HG03175 (cell line): ENCODE measurements at regions not wholly inside any gene's neighbourhood (a gene's known extent, or its start where the extent isn't known, plus 50 kb on each side); places are given as distances from the start of the nearest gene placed in this dataset.
"Not testable (repeated sequence)": the region's sequence is repeated elsewhere in the genome, so short reads cannot be mapped to it uniquely, and the experiment has no call there.

Source experiments
- ATAC-seq: cut with Tn5 transposase; IDR thresholded peaks from one replicate; pipeline ENCODE4 v1.9.1; 2021; ENCODE audit warnings: mild to moderate bottlenecking, moderate library complexity; ENCODE audit not compliant: unreplicated experiment

- not testable (repeated sequence) for ATAC-seq
Observed at GRCh38 chr7:68254815-68255214, 1258.2 kb downstream of the TYW1 start.

GRCh38 chr7:68256295-68256694, 1259.7 kb downstream of the TYW1 start:
- ATAC-seq = no peak

GRCh38 chr7:68258609-68259008, 1262.0 kb downstream of the TYW1 start:
- ATAC-seq = no peak

GRCh38 chr7:68265258-68265657, 1268.6 kb downstream of the TYW1 start:
- ATAC-seq = no peak

GRCh38 chr7:68266004-68266579, 1269.5 kb downstream of the TYW1 start:
- no peak for ATAC-seq

- no peak for ATAC-seq
Observed at GRCh38 chr7:68267486-68267885, 1270.9 kb downstream of the TYW1 start.

- no peak for ATAC-seq
Observed at GRCh38 chr7:68269405-68269804, 1272.8 kb downstream of the TYW1 start.

- ATAC-seq = no peak
Observed at GRCh38 chr7:68272507-68272906, 1275.9 kb downstream of the TYW1 start.

- no peak for ATAC-seq
Observed at GRCh38 chr7:68276725-68277124, 1280.1 kb downstream of the TYW1 start.

- ATAC-seq = no peak
Observed at GRCh38 chr7:68279827-68280400, 1283.3 kb downstream of the TYW1 start.

- no peak for ATAC-seq
Observed at GRCh38 chr7:68280931-68281330, 1284.3 kb downstream of the TYW1 start.

- ATAC-seq = no peak
Observed at GRCh38 chr7:68288144-68288593, 1291.5 kb downstream of the TYW1 start.

GRCh38 chr7:68291710-68292109, 1295.1 kb downstream of the TYW1 start:
- no peak for ATAC-seq

- no peak for ATAC-seq
Observed at GRCh38 chr7:68295386-68295785, 1298.8 kb downstream of the TYW1 start.

- no peak for ATAC-seq
Observed at GRCh38 chr7:68304536-68304935, 1293.7 kb upstream of the AUTS2 start.

GRCh38 chr7:68306692-68307107, 1291.6 kb upstream of the AUTS2 start:
- no peak for ATAC-seq

GRCh38 chr7:68309271-68309670, 1289.0 kb upstream of the AUTS2 start:
- no peak for ATAC-seq

- no peak for ATAC-seq
Observed at GRCh38 chr7:68309806-68310205, 1288.5 kb upstream of the AUTS2 start.

- no peak for ATAC-seq
Observed at GRCh38 chr7:68311958-68312357, 1286.3 kb upstream of the AUTS2 start.

- ATAC-seq = no peak
Observed at GRCh38 chr7:68313806-68314205, 1284.5 kb upstream of the AUTS2 start.

- ATAC-seq = no peak
Observed at GRCh38 chr7:68314208-68314607, 1284.1 kb upstream of the AUTS2 start.

GRCh38 chr7:68317476-68317875, 1280.8 kb upstream of the AUTS2 start:
- ATAC-seq = no peak

GRCh38 chr7:68319061-68319460, 1279.2 kb upstream of the AUTS2 start:
- ATAC-seq = no peak
